ENCODE measurements at regions not wholly inside any gene's neighbourhood (a gene's known extent, or its start where the extent isn't known, plus 50 kb on each side); places are given as distances from the start of the nearest gene placed in this dataset.

DNA sequence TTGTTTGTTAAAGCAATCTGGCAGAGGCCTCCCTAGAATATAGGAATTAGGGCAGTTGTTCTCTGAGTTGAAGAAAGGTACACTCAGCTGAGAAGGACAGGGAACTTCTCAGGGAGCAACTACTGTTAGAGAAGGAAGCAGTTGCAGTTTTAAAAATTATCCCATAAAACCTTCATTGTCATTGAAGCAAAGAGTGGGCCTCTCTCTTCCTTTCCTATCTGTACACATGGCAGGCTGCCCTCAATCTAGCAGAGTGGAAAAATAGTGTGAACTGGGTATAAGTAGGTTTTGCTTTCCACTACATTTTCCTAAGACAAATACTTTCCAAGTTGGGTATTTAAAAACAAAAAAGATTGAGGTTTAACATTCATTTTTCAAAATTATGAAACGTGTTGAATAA, 236.7 kb upstream of the KLF14 start:
- no peak for DNase-seq

DNA sequence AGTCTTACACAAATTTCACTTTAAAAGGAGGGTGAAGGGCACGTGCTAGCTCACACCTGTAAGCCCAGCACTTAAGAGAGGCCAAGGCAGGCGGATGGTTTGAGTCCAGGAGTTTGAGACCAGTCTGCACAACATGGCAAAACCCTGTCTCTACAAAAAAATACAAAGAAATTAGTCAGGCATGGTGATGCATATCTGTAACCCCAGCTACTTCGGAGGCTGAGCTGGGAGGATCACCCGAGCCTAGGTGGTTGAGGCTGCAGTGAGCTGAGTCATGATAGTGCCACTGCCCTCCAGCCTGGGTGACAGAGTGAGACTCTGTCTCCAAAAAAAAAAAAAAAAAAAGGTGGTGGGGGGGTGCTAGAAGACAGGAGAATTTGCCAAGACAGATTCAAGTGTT, 237.3 kb upstream of the KLF14 start:
- DNase-seq, result no peak

DNA sequence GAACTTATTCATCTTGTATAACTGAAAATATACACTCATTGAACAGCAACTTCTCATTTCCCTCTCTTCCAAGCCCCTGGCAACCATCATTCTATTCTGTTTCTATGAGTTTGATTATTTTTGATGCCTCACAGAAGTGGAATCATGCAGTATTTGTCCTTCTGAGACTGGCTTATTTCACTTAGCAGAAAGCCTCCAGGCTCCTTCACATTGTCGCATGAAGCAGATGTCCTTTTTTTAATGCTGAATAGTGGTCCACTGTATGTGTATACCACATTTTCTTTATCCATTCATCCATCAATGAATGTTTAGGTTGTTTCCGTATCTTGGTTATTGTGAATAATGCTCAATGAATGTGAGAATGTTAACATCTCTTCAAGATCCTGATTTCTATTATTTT, 238.2 kb upstream of the KLF14 start:
- DNase-seq, result no peak

DNA sequence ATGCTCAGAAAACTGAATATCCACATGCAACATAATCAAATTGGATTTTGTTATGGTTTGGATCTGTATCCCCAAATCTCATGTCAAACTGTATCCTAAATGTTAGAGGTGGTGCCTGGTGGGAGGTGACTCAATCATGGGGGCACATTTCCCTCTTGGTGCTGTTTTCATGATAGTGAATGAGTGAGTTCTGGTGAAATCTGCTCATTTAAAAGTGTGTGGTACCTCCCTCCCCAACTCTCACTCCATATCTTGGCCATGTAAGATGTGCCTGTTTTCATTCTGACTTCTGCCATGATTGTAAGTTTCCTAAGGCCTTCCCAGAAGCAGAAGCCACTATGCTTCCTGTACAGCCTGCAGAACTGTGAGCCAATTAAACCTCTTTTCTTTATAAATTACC, 239.6 kb upstream of the KLF14 start:
- no peak for DNase-seq

DNA sequence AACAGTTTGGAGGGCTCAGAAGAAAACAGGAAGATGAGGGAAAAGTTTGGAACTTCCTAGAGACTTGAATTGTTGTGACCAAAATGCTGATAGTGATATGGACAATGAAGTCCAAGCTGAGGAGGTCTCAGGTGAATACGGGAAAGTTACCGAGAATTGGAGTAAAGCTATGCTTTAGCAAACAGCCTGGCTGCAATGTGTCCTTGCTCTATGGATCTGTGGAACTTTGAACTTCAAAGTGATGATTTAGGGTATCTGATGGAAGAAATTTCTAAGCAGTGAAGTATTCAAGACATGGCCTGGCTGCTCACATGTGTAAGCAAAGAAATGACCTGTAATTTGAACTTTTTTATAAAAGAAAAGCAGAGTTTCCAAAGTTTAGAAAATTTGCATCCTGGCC, 240.2 kb upstream of the KLF14 start:
- no peak for DNase-seq

DNA sequence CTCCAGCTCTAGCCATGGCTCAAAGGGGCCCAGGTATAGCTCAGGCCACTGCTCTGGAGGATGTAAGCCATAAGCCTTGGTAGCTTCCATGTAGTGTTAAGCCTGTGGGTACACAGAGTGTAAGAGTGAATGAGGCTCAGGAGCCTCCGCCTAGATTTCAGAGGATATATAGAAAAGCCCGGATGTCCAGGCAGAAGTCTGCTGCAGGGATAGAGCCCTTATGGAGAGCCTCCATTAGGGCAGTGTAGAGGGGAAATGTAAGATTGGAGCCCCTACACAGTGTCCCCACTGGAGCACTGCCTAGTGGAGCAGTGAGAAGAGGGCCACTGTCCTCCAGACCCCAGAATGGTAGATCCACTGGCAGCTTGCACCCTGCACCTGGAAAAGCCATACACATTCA, 240.8 kb upstream of the KLF14 start:
- DNase-seq, result no peak

DNA sequence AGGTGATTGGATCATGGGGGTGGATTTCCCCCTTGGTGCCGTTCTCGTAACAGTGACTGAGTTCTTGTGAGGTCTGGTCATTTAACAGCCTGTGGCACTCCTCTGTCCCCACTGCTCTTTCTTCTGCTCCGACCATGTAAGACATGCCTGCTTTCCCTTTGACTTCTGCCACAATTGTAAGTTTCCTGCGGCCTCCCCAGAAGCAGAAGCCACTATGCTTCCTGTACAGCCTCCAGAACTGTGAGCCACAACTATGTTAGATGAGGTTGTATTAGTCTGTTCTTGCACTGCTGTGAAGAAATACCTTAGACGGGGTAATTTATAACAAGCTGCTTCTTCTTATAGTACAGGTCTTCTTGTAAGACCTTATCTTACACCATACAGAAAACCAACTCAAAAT, 241.7 kb upstream of the KLF14 start:
- no peak for DNase-seq

DNA sequence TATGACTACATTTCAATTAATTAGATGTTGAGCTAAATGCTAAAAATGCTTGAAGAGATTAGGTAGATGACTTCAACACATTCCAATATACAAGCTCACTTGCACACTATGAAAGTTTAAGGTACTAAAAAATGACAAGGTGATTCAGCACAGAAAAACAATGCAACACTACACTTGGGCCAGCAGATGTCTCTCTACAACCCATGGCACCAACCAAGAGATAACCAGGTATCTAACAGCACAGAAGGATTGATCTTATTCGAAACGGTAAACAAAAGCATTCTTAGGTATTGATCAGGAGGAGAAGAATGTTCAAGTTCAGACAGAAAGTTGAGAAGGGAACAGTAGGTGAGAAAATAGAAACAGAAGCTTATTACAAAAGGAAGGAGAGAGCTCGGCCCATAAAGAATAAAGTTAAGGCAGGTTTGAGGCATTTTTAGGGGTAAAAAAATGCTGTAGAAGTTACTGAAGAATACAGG, 248.2 kb upstream of the KLF14 start:
- DNase-seq, result no peak

DNA sequence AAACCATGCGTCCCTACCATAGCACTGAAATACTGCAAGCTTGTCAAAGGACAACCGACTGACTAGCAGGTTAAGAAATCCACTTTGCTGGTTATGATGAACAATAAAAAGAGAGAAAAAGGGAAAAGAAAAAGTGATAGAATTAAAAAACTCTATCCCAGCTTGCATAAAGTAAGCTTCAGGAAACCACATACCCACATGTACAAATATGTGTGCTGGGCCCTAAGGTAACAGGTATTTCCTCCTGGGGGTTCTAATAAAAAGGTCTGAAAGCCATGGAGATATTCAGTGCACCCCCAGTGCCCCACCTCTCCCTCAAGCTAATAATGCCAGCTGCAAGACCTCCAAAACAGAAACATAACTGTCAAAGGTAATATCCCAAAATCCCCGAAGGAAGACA, 248.6 kb upstream of the KLF14 start:
- no peak for DNase-seq

DNA sequence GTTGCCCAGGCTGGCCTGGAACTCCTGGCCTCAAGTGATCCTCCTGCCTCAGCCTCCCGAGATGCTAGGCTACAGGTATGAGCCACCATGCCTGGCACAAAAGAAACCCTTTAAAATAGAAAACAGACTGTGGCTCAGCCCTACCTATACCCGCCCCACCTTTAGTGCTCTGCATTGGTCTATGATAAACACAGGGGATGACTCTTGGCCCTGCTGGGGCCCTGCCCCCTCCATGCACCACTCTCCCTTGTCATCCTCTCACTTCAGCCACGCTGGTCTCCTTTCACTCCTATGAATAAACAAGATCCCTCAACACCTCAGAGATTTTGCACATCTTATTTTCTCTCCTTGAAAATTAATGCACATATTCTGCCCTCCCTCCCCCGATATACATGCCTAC, 251.4 kb upstream of the KLF14 start:
- no peak for DNase-seq

DNA sequence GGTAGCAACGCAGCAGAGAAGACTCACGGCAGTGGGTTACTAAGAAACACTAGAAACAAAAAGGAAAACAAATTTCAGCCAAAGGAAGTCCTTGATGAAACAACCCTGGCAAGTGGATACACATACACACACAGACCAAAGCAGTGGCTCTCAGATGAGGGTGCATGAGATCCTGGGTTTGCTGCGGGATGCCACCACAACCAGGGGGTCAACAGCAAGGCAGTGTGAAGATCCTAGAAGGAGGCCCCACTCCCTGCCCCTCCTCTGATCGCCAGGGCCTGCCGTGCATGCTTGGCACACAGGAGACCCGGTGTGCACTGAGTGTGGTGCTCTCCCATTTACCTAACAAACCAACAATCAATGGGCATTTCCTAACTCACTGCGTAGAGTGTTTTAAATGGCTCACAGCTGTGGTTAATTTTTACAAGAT, 252.3 kb upstream of the KLF14 start:
- no peak for DNase-seq

DNA sequence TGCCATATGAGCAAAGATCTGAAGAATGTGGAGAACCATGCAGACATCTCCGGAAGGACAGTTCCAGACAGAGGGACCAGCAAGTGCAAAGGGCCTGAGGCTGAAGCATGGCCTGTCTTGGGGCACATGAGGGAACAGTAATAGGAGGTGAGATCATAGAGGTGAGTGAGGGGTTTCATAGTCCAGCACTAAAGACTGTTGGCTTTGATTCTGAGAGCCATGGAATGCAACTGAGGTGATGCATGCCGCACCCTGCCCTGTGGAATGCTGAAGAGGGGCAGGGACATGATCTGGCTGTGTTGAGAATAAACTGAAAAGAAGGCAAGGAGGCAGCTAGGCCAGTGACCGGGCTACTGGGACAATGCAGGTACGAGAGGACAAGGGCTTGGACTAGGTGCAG, 253.1 kb upstream of the KLF14 start:
- no peak for DNase-seq

DNA sequence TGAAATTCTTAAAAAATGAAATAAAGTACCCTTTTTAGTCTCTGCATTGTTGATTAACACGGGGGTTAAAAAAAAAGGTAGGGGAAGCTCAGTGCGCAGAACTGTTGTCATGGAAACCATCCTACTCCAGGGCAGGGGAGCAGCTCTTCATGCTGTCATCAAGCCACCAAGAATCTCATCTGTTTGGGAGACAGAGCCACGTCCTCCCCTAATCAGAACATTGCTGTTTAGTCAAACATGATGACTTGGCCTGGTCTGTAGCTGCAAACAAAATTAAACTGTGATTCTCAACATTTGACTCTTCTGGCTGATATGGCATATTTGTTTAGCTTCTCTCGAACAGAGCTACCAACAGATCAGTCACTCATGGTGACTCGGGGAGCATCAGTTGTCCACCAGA, 254.4 kb upstream of the KLF14 start:
- DNase-seq, result no peak

DNA sequence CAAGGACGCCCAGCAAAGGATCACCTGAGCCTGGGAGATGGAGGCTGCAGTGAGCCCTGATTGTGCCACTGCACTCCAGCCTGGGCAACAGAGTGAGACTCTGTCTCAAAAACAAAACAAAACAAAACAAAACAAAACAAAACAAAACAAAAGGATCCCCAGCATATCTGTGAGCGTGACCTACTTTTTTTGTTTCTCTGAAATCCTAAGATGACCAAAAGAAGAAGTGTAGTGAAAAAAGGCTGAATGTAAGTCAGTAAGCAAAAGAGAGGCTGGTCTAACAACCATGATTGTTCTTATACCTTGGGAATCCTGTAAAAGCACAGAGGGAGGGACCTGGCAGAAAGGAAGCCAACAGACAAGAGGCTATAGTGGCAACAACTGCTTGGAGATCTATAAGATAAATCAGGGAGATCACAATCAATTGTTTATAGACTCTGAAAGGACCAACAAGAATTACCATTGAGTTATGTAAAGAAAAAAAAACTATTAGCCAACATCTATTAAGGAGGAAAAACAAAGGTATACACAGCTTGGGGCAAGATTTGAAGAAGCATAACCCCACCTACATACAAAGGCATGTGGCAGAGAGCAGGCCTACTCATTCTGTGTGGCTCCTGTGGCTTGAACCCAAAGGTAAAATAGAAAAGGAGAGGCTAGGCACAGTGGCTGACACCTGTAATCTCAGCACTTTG, 255.2 kb upstream of the KLF14 start:
- DNase-seq, result no peak

DNA sequence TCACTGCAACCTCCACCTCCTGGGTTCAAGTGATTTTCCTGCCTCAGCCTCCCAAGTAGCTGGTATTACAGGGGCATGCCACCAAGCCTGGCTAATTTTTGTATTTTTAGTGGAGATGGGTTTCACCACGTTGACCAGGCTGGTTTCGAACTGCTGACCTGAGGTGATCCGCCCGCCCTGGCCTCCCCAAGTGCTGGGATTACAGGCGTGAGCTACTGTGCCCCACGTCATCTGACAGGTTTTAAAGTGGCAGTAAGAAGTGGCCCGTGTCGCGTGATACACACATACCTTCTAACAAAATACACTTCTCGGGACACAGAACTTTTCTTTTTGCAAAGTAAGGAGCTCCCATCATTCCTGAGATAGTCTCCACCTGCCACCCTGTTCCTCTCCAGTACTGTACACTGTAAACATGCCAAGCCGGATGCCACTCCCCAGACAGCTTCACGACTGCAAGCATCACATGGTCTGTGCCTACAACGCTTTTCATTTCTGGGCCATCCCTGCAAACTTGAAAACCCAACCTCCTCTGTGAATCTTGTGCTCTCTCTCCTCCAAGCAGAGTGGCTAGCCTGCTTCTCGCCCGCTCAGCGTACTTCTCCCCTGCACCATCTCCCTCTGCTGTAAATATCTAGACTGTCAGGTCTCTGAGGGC, 256.3 kb upstream of the KLF14 start:
- no peak for DNase-seq

DNA sequence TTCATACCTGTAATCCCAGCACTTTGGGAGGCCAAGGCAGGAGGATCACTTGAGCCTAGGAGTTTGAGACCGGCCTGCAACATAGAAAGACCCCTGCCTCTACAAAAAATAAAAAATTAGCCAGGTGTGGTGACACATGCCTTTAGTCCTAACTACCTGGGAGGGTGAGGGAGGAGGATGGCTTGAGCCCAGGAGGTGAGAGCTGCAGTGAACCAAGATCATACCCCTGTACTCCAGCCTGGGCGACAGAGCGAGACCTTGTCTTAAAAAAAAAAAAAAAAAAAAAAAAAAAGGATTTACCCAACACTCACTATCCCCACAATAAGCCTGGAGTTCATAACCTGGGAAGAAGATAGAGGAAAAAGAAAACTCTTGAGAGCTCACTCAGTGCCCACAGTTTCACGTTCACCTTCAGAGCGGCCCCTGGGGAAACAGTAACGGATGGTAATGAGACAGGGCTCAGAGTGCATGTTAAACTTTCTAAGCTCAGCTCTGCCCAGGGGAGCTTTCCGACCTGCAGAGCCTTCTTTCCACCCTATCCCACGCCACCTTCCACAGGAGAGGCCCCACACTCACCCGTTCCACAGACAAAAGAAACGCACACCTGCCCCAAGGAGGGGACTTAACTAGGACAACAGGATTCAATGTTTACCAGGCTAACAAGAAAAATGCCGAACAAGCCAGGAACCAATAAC, 259.8 kb upstream of the KLF14 start:
- DNase-seq, result no peak

DNA sequence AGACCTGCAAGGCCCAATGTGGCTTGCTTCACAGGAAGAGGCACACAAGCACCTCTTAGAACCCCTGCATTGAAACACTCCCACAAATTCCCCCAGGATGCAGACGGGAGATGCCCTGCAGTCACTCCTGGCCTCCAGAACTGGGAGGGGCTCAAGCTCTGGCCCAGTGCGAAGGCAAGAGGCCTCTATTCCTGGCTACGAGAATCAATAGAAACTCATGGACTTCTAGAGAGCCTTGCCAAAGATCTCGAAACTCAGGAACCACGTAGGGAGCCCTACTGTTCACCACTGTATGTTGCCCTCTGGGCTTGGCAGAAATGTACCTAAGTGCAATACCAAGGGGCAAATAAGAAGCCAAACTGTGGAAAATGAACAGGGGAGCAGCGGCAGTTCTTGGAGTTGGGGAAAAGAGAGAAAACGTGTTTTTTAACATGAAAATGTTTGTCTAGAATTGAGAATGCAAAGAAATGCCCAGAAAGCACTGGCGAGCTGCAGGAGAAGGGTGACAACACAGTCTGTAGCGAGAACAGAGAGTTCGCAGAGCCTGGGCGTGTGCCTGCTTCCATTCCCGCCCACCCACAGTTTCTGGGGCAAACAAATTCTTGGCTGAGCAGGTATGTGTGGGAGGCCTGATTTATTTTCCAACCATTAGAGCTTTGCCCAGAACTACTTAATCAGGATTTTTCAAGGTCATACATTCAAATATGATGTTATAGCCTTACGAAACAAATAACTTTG, 260.5 kb upstream of the KLF14 start:
- no peak for DNase-seq

DNA sequence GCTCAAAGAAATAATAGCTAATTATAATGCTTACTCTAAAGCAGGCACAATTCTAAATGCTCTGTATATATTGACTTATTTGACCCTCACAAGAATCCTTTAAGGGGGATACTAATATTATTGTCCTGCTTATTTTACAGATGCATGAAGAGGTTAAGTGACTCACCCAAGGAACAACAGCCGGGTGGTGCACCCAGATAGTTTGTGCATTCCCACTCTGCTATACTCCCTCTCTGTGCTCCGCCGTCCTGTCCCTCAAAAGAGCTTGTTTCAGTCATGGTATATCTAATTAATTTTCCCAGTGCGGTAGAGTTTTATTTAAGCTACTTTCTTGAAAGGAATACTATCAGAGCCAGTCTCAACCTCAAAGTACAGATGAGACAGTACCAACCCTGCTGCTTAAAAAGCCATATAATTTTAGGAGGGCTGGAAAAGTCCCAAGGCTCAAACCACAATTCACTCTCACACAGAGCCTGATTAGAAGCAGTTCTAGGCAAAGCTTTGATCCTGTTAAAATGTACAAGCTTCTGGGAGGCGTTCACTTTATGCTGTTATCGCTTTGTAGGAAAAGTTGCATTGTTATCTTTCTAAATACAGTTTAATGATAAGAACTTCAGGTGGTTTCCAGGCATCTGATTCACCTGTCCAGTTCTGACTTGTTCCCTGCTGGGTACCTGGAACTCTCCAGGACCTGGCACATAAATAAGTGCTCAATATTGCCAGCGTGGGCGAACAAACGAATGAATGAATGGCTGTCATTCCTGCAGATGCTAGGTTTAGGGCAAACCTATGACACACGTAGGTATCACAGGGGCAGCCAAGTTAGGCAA, 261.5 kb upstream of the KLF14 start:
- no peak for DNase-seq

DNA sequence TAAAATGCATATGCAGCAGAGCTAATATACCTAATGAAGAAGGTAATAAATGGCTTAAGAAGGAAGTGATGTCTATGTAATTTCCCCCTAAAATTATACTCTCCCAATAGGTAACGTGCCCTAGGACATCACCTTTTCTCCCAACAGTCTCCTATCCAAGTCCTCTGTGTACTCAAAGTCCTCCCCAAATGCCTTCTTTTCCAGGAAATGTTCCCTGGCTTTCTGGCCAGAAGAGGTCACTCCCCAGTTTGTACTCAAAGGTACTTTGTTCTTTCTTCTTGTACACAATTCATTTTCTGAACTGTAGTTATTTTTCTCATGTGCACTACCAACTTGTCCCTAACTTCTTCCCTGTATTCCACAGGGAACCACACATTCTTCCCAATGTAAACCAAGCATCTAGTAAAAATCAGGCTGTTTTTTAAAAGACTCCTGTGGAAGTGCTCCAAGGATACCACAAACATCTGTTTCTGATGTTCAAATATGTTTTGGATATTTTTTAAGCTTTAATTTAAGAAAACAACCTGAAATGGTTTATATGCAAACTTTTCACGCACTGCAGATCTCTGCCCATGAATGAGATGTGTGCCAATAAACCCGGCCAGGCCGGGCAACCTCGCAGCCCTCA, 262.3 kb upstream of the KLF14 start:
- DNase-seq, result no peak

DNA sequence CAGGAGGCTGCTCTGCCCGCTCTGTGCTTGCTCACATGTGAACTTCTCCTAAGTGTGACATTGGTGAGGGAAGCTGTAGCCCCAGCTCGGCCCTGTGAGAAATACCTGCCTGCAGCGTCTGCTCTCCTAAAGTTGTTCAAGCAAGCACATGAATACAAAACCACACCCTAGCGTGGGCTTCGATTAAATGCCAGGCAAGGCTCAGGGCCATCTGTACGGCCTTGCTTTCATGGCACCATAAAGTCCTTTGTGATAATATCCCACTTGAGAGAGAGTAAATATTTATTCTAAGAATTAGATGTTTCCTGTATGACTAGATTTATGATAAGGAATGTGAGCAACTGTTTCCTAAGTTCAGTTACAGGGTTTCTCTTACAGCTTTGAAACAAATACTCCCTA, 262.8 kb upstream of the KLF14 start:
- DNase-seq, result no peak

DNA sequence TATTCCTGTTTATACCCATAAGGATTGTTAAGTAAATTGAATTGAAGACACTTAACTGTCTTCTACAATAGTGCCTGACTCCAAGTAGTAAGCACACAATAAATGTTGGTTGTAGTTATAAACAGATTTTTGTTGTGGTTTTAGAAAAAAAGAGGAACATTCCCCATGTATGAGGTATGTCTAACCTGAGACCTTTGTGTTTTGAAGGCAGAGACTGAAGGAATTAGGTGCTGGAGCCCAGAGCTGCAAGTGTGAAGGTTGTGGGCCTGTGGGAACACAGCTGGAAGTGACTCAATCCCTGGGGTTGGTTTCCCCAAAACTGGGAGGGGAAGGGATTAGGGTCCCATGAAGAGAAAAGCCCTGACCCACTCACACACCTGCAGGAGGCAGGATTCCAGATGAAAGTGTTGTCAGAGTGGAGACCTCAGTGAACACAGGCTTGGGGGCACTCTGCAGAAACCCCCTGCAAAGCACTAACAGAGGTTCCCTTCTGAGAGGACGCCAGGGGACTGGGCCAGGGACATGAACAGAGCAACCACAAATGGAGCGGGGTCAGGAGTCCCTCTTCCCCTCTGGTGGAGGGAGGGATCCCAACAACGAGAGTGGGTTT, 265.1 kb upstream of the KLF14 start:
- no peak for DNase-seq

DNA sequence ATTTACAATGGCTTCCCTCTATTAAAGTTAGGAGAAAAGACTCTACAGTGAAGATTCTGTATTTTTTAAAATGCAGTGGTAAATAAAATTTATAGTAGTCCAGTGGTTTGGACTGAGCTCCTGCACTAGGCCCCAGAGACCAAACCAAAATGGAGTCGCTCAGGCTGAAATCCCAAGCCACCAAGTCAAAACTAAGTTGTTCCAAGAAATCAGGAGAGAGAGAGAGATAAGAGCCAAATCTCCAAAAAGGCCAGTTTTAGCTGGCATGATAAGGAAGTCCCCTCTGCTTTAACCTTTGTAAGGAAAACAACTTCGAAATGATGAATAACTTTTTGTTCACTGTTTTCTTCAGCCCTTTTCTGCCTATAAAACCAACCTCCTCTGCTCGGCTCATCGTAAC, 265.9 kb upstream of the KLF14 start:
- DNase-seq, result no peak

Measured in SIG-M5 (cell line).